Lower lobe of right lung (tissue), 2 donors: ENCODE measurements at regions not wholly inside any gene's neighbourhood (a gene's known extent, or its start where the extent isn't known, plus 50 kb on each side); places are given as distances from the start of the nearest gene placed in this dataset.

Experiments used
- ATAC-seq, 2 donors: fragments of 200-7000 bp; cut with Tn5 transposase; one replicate each; pipeline ENCODE4 v1.9.1; 2020 to 2022; ENCODE audit warnings: mild to moderate bottlenecking in 2 of 2, moderate library complexity in 2 of 2
- DNase-seq: peaks from one replicate; pipeline ENCODE4 v3.0.0-alpha.2; 2020
- H3K27ac ChIP-seq: fragments of 200-600 bp; one replicate; pipeline ENCODE4 v1.8.0; 2022
- H3K27me3 ChIP-seq: fragments of 200-600 bp; one replicate; pipeline ENCODE4 v1.8.0; 2022; ENCODE audit warnings: low read depth
- H3K36me3 ChIP-seq: fragments of 200-600 bp; one replicate; pipeline ENCODE4 v1.8.0; 2022; ENCODE audit warnings: mild to moderate bottlenecking
- H3K4me1 ChIP-seq: fragments of 200-600 bp; one replicate; pipeline ENCODE4 v1.8.0; 2022
- H3K4me3 ChIP-seq: fragments of 200-600 bp; one replicate; pipeline ENCODE4 v1.8.0; 2022; ENCODE audit warnings: mild to moderate bottlenecking
- H3K9me3 ChIP-seq: fragments of 200-600 bp; one replicate; pipeline ENCODE4 v1.8.0; 2022
- CTCF ChIP-seq: fragments of 200-600 bp; IDR thresholded peaks from one replicate; pipeline ENCODE4 v1.8.0; 2022; ENCODE audit warnings: antibody characterized with exemption, mild to moderate bottlenecking
- intact Hi-C: fragments of 100-400 bp; cut with DNase I; formaldehyde crosslinking; loops from one replicate; pipeline ENCODE4 v1.11.0; 2022
- donor health status: DM: no; HTN: yes; CAD: no; lungs with severe emphysema.

- TF ChIP-seq CTCF = no peak
- Histone ChIP-seq H3K4me3 (no peak overlapping the region), H3K9me3 (no peaks in the 10 kb centered on the region), H3K4me1 (no peaks in the 10 kb centered on the region), H3K27ac (no peak overlapping the region), H3K27me3 (no peaks in the 10 kb centered on the region), H3K36me3 (no peaks in the 10 kb centered on the region)
- DNase-seq (no peak), ATAC-seq (no peak)
- intact Hi-C loops = no loop called here
Measured at GRCh38 chr10:109696462-109696861, 226.8 kb downstream of the XPNPEP1 start.

DNA sequence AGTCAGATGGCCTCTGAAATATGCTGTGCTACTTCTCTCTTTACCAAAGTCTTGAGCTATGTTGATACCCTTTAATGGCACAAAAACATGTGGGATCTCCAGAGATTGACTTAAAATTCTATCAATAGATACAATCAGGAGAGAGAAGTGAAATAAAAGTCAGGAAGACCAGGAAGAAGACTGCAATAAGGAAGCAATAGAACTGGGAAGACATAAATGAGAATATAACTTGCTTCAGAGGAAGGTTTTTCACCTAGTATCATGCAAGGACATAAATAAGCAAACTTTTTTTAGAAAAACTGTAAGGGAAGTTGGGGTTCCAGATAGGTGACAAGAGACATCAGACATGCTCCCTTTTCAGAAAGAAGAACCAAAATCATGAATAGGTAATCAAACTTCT lies 227.3 kb downstream of the XPNPEP1 start:
- TF ChIP-seq CTCF = no peak
- Histone ChIP-seq H3K36me3 (no peaks in the 10 kb centered on the region), H3K27ac (no peak overlapping the region), H3K4me1 (no peaks in the 10 kb centered on the region), H3K9me3 (no peaks in the 10 kb centered on the region), H3K4me3 (no peak overlapping the region), H3K27me3 (no peaks in the 10 kb centered on the region)
- intact Hi-C loops = no loop called here
- DNase-seq (no peak), ATAC-seq (no peak)

- no peak for TF ChIP-seq CTCF
Measured at GRCh38 chr10:109689785-109690184, 233.5 kb downstream of the XPNPEP1 start.

GRCh38 chr10:109679478-109679877 lies 243.8 kb downstream of the XPNPEP1 start:
- no peaks in the 10 kb centered on the region for H3K36me3 ChIP-seq
- no peak for ATAC-seq
- H3K4me1 ChIP-seq = no peaks in the 10 kb centered on the region
- no peak overlapping the region for H3K4me3 ChIP-seq
- no peaks in the 10 kb centered on the region for H3K27me3 ChIP-seq
- no peak for DNase-seq
- no peaks in the 10 kb centered on the region for H3K9me3 ChIP-seq
- intact Hi-C loops = no loop called here
- TF ChIP-seq CTCF = no peak
- no peak overlapping the region for H3K27ac ChIP-seq

More at GRCh38 chr10:109689785-109690184, 233.5 kb downstream of the XPNPEP1 start:
- intact Hi-C loops = no loop called here
- Histone ChIP-seq H3K9me3 (no peaks in the 10 kb centered on the region), H3K4me1 (no peaks in the 10 kb centered on the region), H3K27me3 (no peaks in the 10 kb centered on the region), H3K27ac (no peak overlapping the region), H3K36me3 (no peaks in the 10 kb centered on the region), H3K4me3 (no peak overlapping the region)
- DNase-seq (no peak), ATAC-seq (no peak)

- TF ChIP-seq CTCF = no peak
- Histone ChIP-seq H3K36me3 (no peaks in the 10 kb centered on the region), H3K9me3 (no peaks in the 10 kb centered on the region), H3K4me3 (no peak overlapping the region), H3K27me3 (no peaks in the 10 kb centered on the region), H3K4me1 (no peaks in the 10 kb centered on the region), H3K27ac (no peak overlapping the region)
- intact Hi-C loops = no loop called here
- ATAC-seq = no peak
- no peak for DNase-seq
Measured at GRCh38 chr10:109678857-109679256, 244.5 kb downstream of the XPNPEP1 start.

DNA sequence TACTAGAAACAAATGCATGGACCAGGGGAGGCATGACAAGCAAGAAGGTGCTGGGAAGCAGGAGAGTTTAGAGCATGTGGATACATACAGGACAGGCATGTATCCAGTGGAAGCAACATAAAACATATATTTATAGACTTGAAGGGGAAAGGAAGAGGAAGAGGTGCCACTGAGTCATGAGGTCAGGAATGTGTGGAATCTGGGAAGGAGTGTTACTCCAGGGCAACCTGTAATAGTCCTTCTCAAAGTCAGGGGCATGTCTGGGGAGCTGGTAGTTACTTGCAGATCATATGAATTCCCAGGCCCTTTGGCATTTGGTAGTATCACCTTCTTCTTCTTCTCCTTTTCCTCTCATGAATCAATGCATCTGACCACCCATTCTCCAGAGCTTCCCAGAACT lies 246.6 kb downstream of the XPNPEP1 start:
- Histone ChIP-seq H3K27ac (no peak overlapping the region), H3K9me3 (no peaks in the 10 kb centered on the region), H3K36me3 (no peaks in the 10 kb centered on the region), H3K4me1 (no peaks in the 10 kb centered on the region), H3K4me3 (no peak overlapping the region), H3K27me3 (no peaks in the 10 kb centered on the region)
- no peak for TF ChIP-seq CTCF
- intact Hi-C loops = no loop called here
- ATAC-seq (no peak), DNase-seq (no peak)
